Activated CD8-positive, alpha-beta memory T cell treated with anti-CD3 and anti-CD28 coated beads, Interleukin-2, amount 50 U/mL, for 24 hours (primary cell): ENCODE measurements at regions not wholly inside any gene's neighbourhood (a gene's known extent, or its start where the extent isn't known, plus 50 kb on each side); places are given as distances from the start of the nearest gene placed in this dataset.

ENCODE experiments used
- DNase-seq: peaks from one replicate; pipeline ENCODE4 v3.0.0-alpha.2; 2020; ENCODE audit errors: extremely low read depth

- DNase-seq: no peak
Measured at GRCh38 chr4:89665662-89666061, 171.3 kb downstream of the SNCA start.

GRCh38 chr4:89664521-89664920 is 172.4 kb downstream of the SNCA start:
- no peak for DNase-seq

- DNase-seq: no peak
Measured at GRCh38 chr4:89661173-89661899, 175.6 kb downstream of the SNCA start.

- DNase-seq: no peak
Measured at GRCh38 chr4:89660444-89661172, 176.4 kb downstream of the SNCA start.

GRCh38 chr4:89658701-89659024 is 178.3 kb downstream of the SNCA start:
- no peak for DNase-seq

- DNase-seq: no peak
Measured at GRCh38 chr4:89657931-89658700, 178.8 kb downstream of the SNCA start.

GRCh38 chr4:89653012-89653411 is 183.9 kb downstream of the SNCA start:
- DNase-seq: no peak

- no peak for DNase-seq
Measured at GRCh38 chr4:89645482-89645881, 191.5 kb downstream of the SNCA start.

GRCh38 chr4:89641367-89641687 is 195.6 kb downstream of the SNCA start:
- no peak for DNase-seq

- DNase-seq: no peak
Measured at GRCh38 chr4:89640620-89641366, 196.2 kb downstream of the SNCA start.

GRCh38 chr4:89639395-89639794 is 197.6 kb downstream of the SNCA start:
- no peak for DNase-seq

GRCh38 chr4:89625599-89626293 is 211.2 kb downstream of the SNCA start:
- DNase-seq: no peak

- no peak for DNase-seq
Measured at GRCh38 chr4:89619206-89619962, 217.6 kb downstream of the SNCA start.

- DNase-seq: no peak
Measured at GRCh38 chr4:89618151-89618550, 218.8 kb downstream of the SNCA start.

- DNase-seq: no peak
Measured at GRCh38 chr4:89617317-89617716, 219.6 kb downstream of the SNCA start.

- no peak for DNase-seq
Measured at GRCh38 chr4:89616382-89616781, 220.6 kb downstream of the SNCA start.

GRCh38 chr4:89615051-89615450 is 221.9 kb downstream of the SNCA start:
- DNase-seq: no peak

GRCh38 chr4:89614155-89614554 is 222.8 kb downstream of the SNCA start:
- DNase-seq: no peak

GRCh38 chr4:89610236-89610635 is 226.7 kb downstream of the SNCA start:
- DNase-seq: no peak

- DNase-seq: no peak
Measured at GRCh38 chr4:89609756-89610155, 227.2 kb downstream of the SNCA start.

GRCh38 chr4:89604951-89605350 is 232.0 kb downstream of the SNCA start:
- DNase-seq: no peak
